HCEC 1CT (cell line): ENCODE measurements at regions not wholly inside any gene's neighbourhood (a gene's known extent, or its start where the extent isn't known, plus 50 kb on each side); places are given as distances from the start of the nearest gene placed in this dataset.

Source experiments
- DNase-seq: peaks from one replicate; pipeline ENCODE4 v3.0.0-alpha.2; 2017

- no peak for DNase-seq
Observed at GRCh38 chr2:176508374-176508773, 239.1 kb downstream of the MTX2 start.

DNA sequence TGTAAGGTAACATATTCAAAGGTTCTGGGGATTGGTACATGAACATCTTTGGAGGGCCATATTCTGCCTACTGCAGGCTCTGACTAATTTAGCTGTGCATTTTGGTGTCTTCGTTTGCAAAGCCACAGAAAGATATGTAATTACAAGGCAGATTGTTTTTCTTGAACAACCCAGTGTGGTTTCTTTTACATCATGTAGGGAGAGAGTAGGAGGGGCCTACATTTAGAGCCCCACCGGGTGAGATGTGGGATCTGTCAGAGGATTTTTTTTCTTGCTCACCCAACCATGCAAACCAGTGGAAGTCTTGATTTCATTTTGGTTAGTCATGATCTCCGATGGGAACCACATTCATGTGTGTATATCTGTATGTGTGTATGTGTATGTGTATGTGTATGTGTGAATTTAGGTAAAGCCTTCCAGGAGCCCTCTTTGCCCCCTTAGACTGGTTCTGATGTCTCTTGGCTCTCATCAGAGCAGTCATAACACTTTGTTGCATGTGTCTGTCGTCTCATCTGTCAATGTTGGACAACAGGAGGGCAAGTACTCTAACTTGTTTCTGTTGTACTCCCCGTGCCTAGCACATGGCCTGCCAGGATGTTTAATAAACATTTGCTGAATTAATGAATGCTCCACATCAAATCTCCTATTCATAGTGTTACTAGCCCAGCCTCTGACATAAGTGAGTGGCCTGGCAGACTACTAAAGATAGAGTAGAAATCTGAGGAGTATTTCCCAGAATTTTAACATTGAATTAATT, 239.9 kb downstream of the MTX2 start:
- DNase-seq, result no peak

DNA sequence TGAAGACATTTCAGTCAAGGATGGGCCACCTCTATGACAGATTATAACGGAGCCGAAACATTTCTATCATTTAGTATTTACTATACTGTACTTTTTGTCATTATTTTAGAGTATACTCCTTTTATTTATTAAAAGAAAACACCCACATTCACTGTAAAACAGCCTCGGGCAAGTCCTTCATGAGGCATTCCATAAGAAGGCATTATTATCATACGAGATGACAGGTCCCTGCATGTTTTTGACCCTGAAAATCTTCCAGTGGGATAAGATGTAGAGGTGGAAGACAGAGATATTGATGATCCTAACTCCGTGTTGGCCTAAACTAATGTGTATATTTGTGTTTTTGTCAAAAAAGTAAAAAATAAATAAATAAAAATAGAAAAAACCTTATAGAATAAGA, 245.0 kb downstream of the MTX2 start:
- no peak for DNase-seq

DNA sequence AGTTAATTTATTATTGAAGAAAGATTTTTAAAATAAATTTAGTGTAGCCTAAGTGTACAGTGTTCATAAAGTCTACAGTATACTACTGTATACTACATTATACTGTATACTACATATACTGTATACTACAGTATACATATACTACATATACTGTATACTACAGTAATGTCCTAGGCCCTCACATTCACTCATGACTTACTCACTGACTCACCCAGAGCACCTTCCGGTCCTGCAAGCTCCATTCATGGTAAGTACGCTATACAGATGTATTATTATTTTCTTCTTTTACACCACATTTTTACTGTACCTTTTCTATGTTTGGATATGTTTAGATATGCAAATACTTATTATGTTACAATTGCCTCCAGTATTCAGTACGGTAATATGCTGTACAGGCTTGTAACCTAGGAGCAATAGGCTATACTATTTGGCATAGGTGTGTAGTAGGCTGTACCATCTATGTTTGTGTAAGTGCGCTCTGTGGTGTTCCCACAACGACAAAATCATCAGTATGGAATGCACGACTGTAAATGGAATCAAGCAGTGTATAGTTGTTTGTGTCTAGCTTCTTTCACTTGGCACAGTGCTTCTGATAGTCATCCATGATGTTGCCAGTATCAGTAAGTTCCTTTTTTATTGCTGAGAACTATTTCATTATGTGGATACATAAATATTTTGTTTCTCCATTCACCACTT, 245.7 kb downstream of the MTX2 start:
- DNase-seq, result peak; percentile 57

GRCh38 chr2:176516051-176516602, 246.9 kb downstream of the MTX2 start:
- DNase-seq, result no peak

DNA sequence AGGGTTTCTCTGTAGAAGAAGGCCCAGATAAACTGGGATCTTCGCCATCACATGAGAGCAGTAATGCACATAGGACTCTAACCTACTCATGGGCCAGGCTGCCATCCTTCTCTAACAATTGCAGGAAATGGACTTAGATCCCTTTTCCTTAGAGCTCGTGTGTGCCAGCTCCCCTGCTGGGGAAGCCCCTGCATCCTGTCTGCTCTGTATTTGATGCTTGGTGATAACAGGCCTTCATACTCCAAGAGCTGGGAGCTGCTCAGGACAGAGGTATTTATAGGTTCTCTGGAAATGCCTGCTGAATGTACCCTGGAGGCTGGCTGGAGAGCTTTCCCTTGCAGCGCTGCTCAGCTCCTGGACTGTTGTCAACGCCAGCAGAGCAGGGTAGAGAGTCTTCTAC, 249.6 kb downstream of the MTX2 start:
- no peak for DNase-seq

DNA sequence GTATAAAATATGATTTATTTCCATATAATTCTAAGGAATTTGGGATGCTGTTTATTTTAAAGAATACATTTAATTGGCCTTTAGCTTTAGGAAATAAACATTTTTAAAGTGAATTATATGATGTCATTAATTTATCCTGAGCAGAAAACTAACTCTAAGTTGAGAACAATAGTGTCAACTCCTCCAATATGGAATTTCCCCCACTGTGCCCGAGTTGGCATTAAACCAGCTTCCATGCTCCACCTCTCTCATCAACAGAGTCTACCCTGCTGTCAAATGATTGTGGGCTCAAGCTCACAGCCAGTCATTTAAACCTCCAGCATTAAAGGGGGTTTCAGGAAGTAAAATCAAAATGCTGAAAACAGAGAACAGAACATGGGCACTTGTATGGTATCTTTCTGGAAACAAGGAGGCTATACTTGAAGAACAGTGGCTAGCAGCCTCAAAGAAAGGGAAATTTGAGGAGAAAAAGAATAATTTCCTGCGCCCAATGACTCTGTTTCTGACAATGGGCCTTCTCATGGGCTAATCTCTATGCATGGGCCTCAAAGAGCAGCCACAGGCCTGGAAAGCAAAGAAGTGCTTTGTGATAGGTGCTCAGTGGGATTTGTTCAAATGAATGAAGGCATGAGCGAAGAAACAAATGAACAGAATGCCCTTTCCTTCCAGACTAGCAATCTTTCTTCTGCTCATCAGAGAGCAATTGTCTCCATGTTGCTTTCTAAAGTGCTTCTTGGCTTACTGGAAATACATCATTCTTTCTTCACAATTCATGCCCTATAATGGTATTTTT, 252.8 kb downstream of the MTX2 start:
- no peak for DNase-seq

DNA sequence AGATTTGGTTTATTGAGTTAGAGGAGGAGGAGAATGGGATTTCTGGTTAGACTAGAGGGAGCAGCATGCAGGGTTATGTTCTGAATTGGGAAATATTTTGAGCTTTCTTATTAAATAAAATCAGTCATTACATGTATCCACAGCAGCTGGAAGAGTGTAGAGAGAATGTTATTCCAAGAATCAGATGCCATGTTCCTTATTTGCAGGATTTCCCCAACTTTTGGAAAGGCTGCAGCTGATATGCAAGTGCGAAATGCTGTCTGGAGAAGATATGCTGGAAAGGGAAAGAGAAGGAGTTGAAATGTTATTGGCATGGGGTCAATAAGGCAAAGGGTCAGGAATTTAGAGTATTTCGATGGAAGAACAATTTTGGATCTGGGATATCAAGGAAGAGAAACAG, 255.8 kb downstream of the MTX2 start:
- DNase-seq, result no peak

DNA sequence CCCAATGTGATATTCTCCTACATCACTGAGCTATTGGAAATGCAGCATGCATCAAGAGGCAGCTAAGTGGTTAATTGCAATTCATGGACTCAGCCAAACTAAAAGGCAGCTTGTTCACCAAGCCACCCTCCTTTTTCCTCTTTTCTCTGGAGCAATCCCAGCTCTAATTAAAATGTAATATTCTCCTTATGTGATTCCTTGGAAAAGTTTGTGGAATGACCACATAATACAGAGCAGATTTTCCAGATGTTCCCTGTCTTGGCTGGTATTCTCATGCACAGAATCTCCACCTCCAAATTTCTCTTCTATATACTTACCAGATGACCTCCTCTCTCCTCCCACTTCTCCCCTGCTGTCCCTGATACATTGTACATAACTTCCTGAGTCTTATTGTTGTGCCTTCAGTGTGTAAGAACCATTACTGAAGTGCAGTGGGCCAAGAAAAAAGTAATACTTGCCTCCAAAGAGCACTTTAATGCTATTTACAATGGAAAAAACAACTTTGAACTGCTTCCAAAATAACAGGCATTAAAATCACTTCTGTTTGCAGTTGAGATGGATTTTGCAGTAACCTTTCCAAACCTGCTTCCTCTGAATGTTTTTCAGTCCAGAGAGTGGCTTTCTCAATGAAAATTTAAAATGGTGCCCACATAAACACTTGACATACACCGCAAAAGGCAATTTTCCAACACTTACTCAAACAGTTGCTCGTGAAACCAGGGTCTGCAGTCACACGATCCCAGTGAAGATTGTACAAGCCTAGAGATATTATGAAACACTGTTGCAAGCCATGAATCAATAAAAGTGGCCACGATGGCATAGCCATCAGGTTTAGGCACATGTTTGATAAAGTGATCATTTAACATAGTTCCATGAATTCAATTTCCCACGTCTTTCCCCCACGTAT, 258.0 kb downstream of the MTX2 start:
- DNase-seq, result no peak

- DNase-seq, result no peak
Observed at GRCh38 chr2:176531608-176532007, 262.4 kb downstream of the MTX2 start.

- no peak for DNase-seq
Observed at GRCh38 chr2:176533505-176534193, 264.4 kb downstream of the MTX2 start.

DNA sequence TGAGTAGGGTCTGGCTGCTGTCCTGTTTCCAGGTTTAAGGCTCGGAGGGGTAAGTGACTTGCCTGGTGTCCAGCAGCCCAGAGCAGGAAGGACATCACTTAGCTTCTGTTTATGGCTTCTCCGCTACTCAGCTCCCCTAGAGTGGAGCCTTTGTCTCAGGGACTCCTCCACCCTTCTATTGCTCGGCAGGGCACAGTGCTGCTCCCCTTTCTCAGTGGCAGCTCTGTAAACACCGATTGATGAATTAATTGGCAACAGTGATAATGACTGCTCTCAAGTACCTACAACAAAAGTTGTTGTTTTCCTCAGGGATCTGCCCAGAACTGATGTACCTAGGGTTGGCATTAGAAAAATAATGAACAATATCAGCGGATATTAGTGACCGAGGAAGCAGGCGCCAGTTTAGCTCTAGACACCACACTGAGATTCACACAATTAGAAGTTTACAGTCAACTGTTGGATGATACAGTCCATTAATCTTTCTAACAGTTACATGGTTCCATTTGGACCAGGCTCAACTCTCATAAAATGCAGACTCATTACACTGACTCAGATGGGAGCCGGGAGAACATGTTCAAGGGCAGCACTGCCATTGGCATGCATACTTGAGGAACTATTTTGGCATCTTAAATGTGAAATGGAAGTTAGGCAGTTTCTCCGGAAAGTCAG, 265.7 kb downstream of the MTX2 start:
- peak; percentile 55 for DNase-seq

- peak; percentile 2 for DNase-seq
Observed at GRCh38 chr2:176535467-176536113, 266.3 kb downstream of the MTX2 start.

DNA sequence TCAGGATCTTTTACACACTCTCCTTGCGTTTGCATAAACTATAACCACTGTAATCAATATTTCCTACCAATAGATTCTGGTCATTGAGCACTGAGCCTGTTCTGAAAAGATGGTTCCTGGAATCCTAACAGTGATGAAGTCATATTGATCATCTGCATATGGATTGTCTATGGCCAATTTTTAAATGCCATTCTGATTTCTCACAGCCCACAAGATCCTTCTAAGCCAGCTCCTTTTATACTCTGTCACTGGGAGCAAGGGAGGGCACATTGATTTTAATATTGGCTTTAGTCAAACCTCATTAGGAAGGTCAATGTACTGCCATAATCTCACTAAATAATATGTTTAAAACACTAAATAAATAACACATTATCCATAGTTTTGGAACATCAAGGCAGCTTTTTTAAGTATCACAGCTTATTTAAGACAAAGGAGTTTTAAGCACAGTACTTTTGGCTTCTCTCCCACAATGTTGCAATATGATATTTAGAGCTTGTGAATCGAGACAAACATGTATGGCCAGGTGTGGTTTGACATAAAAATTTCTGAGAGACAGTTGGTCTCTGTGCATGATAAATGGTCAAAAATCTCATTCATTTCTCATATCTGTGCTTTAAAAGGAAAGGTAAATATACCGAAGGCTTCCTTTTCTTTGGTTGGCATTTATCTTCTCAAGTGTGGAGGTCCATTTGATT, 267.3 kb downstream of the MTX2 start:
- peak; percentile 8 for DNase-seq

DNA sequence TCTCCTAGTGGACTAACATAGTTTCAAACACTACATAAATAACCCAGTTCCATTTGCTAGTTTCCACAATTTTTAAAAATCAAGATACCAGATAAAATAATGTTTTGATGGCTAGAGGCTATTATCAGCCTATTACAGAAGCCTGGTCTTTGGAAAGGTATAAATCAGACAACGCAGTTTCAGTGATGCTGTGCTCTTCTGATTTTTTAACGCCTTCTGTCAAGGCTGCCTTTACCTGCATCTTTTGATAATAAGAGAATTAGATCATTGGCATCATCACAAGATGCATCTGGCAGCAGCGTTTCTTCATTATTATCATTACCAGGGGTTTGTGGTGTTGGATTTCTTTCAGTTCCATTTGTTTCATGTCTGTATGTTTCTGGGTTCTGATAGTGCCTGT, 268.7 kb downstream of the MTX2 start:
- DNase-seq, result no peak

DNA sequence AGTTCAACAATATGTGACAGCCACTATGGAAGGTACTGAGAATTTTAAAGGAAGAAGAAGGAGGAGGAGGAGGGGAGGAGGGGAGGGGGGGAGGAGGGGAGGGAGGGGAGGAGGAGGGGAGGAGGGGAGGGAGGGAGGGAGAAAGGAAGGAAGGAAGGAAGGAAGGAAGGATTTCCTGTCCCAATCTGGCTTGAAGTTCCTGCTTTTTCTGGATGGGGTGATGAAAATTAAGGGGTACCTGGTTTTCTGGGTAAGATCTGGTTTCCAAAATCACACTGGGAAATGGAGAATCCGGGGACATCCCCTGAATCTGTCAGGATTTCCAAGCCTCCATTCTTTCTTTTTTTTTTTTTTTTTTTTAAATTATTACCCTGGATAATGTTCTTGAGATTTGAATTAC, 271.8 kb downstream of the MTX2 start:
- DNase-seq, result no peak

- no peak for DNase-seq
Observed at GRCh38 chr2:176542476-176542875, 273.2 kb downstream of the MTX2 start.

GRCh38 chr2:176544557-176544956, 275.3 kb downstream of the MTX2 start:
- no peak for DNase-seq

- no peak for DNase-seq
Observed at GRCh38 chr2:176544991-176545956, 276.0 kb downstream of the MTX2 start.
